SK-N-SH (cell line): ENCODE measurements at regions not wholly inside any gene's neighbourhood (a gene's known extent, or its start where the extent isn't known, plus 50 kb on each side); places are given as distances from the start of the nearest gene placed in this dataset.

Experiments
- CTCF ChIA-PET: fragments of 300-600, 350-600 bp; formaldehyde crosslinking; extraction: SDS; loops from one replicate; lab custom pipeline; 2021; lab: Yijun Ruan, JAX
- POLR2A ChIA-PET: fragments of 350-600 bp; sonication (Branson Sonifier 250); formaldehyde crosslinking; extraction: SDS; loops from one replicate; lab custom pipeline; 2020; ENCODE audit warnings: antibody characterized with exemption, inconsistent platforms; lab: Yijun Ruan, JAX
- DNase-seq: peaks from one replicate; pipeline ENCODE4 v3.0.0; 2012
- H2AFZ ChIP-seq: fragments of 200-600 bp; sonication (generic); 2 replicates; pipeline ENCODE4 v1.8.1; 2016; ENCODE audit warnings: antibody characterized with exemption, mild to moderate bottlenecking, low read depth
- H3F3A ChIP-seq: fragments of 200-600 bp; sonication (generic); replicated peaks from 2 replicates; pipeline ENCODE3; 2016; ENCODE audit warnings: antibody characterized with exemption, mild to moderate bottlenecking; ENCODE audit not compliant: insufficient read depth
- H3K27ac ChIP-seq, 2 experiments: fragments of 200-500 bp in 1 of 2; fragments of 200-600 bp in 1 of 2; sonication (Bioruptor generic) in 1 of 2; sonication (generic), shearing (Covaris generic) in 1 of 2; 2 replicates each; pipeline versions ENCODE4 v1.5.1 to v1.6.1; 2014 to 2016; ENCODE audit warnings: low read depth in 2 of 2, inconsistent platforms in 1 of 2, low read length in 1 of 2, mild to moderate bottlenecking in 1 of 2, mixed read lengths in 1 of 2
- H3K27me3 ChIP-seq: fragments of 200-600 bp; sonication (generic), shearing (Covaris generic); 2 replicates; pipeline ENCODE4 v1.6.1; 2016; ENCODE audit warnings: mixed run types; ENCODE audit not compliant: insufficient read depth
- H3K36me3 ChIP-seq, 2 experiments: fragments of 200-500 bp in 1 of 2; fragments of 200-600 bp in 1 of 2; sonication (Bioruptor generic) in 1 of 2; sonication (generic) in 1 of 2; replicated peaks in 1 of 2; 2 replicates each; pipeline versions ENCODE3 to v1.5.1; 2014 to 2016; ENCODE audit warnings: low read length in 1 of 2, mild to moderate bottlenecking in 1 of 2; ENCODE audit not compliant: insufficient read depth in 2 of 2, control insufficient read depth in 1 of 2
- H3K4me1 ChIP-seq, 2 experiments: fragments of 200-500 bp in 1 of 2; fragments of 200-600 bp in 1 of 2; sonication (Bioruptor generic) in 1 of 2; sonication (generic), shearing (Covaris generic) in 1 of 2; 2 replicates each; pipeline versions ENCODE4 v1.5.1 to v1.6.1; 2014 to 2016; ENCODE audit warnings: low read depth in 1 of 2, low read length in 1 of 2, mixed run types in 1 of 2; ENCODE audit not compliant: insufficient read depth in 2 of 2, control insufficient read depth in 1 of 2
- H3K4me2 ChIP-seq: fragments of 200-600 bp; sonication (generic), shearing (Covaris generic); 2 replicates; pipeline ENCODE4 v1.6.1; 2017; ENCODE audit warnings: mixed run types
- H3K4me3 ChIP-seq, 2 experiments: fragments of 200-500 bp in 1 of 2; fragments of 200-600 bp in 1 of 2; sonication (Bioruptor generic) in 1 of 2; sonication (generic), shearing (Covaris generic) in 1 of 2; 2 replicates each; pipeline versions ENCODE4 v1.5.1 to v1.8.1; 2014 to 2016; ENCODE audit warnings: low read depth in 2 of 2, inconsistent platforms in 1 of 2, low read length in 1 of 2, mild to moderate bottlenecking in 1 of 2, mixed read lengths in 1 of 2, moderate library complexity in 1 of 2
- H3K79me2 ChIP-seq: fragments of 200-600 bp; sonication (generic); 2 replicates; pipeline ENCODE4 v1.8.1; 2017; ENCODE audit warnings: mild to moderate bottlenecking; ENCODE audit not compliant: insufficient read depth
- H3K9ac ChIP-seq: fragments of 200-600 bp; sonication (generic); 2 replicates; pipeline ENCODE4 v1.6.1; 2017; ENCODE audit warnings: mixed run types
- H3K9me2 ChIP-seq: fragments of 200-600 bp; sonication (generic); 2 replicates; pipeline ENCODE4 v1.6.1; 2017; ENCODE audit warnings: mixed run types
- H3K9me3 ChIP-seq: fragments of 200-600 bp; sonication (generic); 2 replicates; pipeline ENCODE4 v1.6.1; 2017; ENCODE audit warnings: mixed run types, mild to moderate bottlenecking, moderate library complexity
- H4K20me1 ChIP-seq: fragments of 200-600 bp; sonication (generic); 2 replicates; pipeline ENCODE4 v1.6.1; 2017; ENCODE audit warnings: mild to moderate bottlenecking, mixed run types; ENCODE audit not compliant: insufficient read depth
- CHD2 ChIP-seq: fragments of 150-350 bp; IDR thresholded peaks from 2 replicates; pipeline ENCODE4 v1.6.1; 2018; ENCODE audit warnings: low read length; ENCODE audit not compliant: partially characterized antibody
- EZH2phosphoT487 ChIP-seq: fragments of 200-600 bp; sonication (generic); IDR thresholded peaks from 2 replicates; pipeline ENCODE4 v1.6.1; 2017; ENCODE audit warnings: low read depth, mixed run types, mild to moderate bottlenecking, antibody characterized with exemption, moderate library complexity, borderline replicate concordance
- FOXM1 ChIP-seq: IDR thresholded peaks from 2 replicates; pipeline ENCODE4 v1.4.0; 2012; ENCODE audit warnings: low read depth, mild to moderate bottlenecking
- GATA2 ChIP-seq: sonication (generic); formaldehyde crosslinking; IDR thresholded peaks from 2 replicates; pipeline ENCODE4 v1.5.0; 2020; ENCODE audit warnings: mild to moderate bottlenecking, missing genetic modification reagents
- MEF2A ChIP-seq: IDR thresholded peaks from 2 replicates; pipeline ENCODE4 v1.4.0; 2012; ENCODE audit warnings: low read depth, borderline replicate concordance
- MXI1 ChIP-seq: IDR thresholded peaks from 2 replicates; pipeline ENCODE4 v1.6.1; 2012; ENCODE audit warnings: mild to moderate bottlenecking, low read depth, low read length, improper control_type of control experiment
- POLR2AphosphoS5 ChIP-seq: IDR thresholded peaks from 2 replicates; pipeline ENCODE4 v1.6.1; 2012; ENCODE audit warnings: low read depth, low read length
- RAD21 ChIP-seq: IDR thresholded peaks from 2 replicates; pipeline ENCODE4 v1.6.1; 2012; ENCODE audit warnings: mild to moderate bottlenecking, low read length
- RXRA ChIP-seq: IDR thresholded peaks from 2 replicates; pipeline ENCODE4 v1.4.0; 2012; ENCODE audit warnings: low read depth, mild to moderate bottlenecking, borderline replicate concordance
- SIN3A ChIP-seq: IDR thresholded peaks from 2 replicates; pipeline ENCODE4 v1.6.1; 2012; ENCODE audit warnings: low read depth, mild to moderate bottlenecking, low read length, moderate library complexity, borderline replicate concordance
- TEAD4 ChIP-seq: IDR thresholded peaks from 2 replicates; pipeline ENCODE4 v1.4.0; 2012; ENCODE audit warnings: mild to moderate bottlenecking, borderline replicate concordance; ENCODE audit not compliant: insufficient read depth
- USF2 ChIP-seq: fragments of 150-350 bp; IDR thresholded peaks from 2 replicates; pipeline ENCODE4 v1.6.1; 2017; ENCODE audit warnings: antibody characterized with exemption, low read length, low read depth, borderline replicate concordance
- YY1 ChIP-seq: IDR thresholded peaks from 2 replicates; pipeline ENCODE4 v1.4.0; 2012; ENCODE audit warnings: low read depth, mild to moderate bottlenecking
- ZBTB33 ChIP-seq: IDR thresholded peaks from 2 replicates; pipeline ENCODE4 v1.4.0; 2012; ENCODE audit warnings: low read depth, borderline replicate concordance
- WGBS: methylation state at CpG from one replicate; pipeline ENCODE4 v1.1.6; 2017; ENCODE audit warnings: low lambda C conversion rate; 5-methylcytosine and 5-hydroxymethylcytosine counted together
- TF ChIP-seq, protein P1 (sequence below): fragments of 150-350 bp; IDR thresholded peaks from 2 replicates; pipeline ENCODE4 v1.6.1; 2016; ENCODE audit warnings: mild to moderate bottlenecking, low read depth, low read length
- TF ChIP-seq, protein P2 (sequence below): fragments of 200-600 bp; sonication (generic); IDR thresholded peaks from 2 replicates; pipeline ENCODE4 v1.6.1; 2017; ENCODE audit warnings: antibody characterized with exemption, mild to moderate bottlenecking, moderate library complexity

GRCh38 chr12:124385219-124385969 lies 90.5 kb downstream of the RFLNA start (continued):
- TF ChIP-seq EZH2phosphoT487 (no peak), SIN3A (peak; percentile 41; the same call in 1 of the 2 replicates), CHD2 (no peak), TEAD4 (peak; percentile 98), RAD21 (no peak)

DNA sequence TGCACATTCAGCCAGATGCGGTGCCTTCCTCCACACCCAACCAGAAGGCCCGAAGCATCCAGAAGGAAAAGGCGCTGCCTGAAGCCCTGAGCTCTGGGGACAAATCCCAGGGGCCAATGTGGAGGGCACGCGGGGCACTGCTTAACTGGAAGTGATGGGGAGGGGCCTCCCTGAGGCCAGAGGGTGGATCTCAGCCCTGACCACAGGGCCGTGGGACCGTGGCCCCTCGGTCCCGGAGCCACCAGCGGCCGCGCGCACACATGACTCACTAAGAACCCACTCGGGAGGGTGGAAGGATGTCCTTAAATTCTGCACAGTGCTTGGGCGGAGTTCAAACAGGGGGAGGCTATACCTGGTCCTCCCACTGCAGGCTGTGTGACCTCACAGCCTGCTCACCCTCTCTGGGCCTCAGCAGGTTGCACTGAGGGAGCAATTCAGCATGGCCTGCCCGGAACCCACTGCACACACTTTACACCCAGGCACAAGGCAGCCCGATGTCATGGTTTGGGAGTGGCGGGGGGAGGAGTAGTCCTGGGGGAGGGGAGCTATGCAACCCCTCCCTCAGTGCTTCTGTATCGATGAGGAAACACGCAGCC lies 89.5 kb downstream of the RFLNA start:
- H3K9me2 ChIP-seq = no peaks in the 10 kb centered on the region
- peaks cover 11% of the 10 kb centered on the region for H4K20me1 ChIP-seq
- TF ChIP-seq RXRA (no peak), FOXM1 (no peak), YY1 (no peak), MXI1 (no peak), POLR2AphosphoS5 (no peak), USF2 (no peak), ZBTB33 (no peak), MEF2A (no peak), GATA2 (CRISPR knock-in tag) (no peak)
- TF ChIP-seq, protein P1, sequence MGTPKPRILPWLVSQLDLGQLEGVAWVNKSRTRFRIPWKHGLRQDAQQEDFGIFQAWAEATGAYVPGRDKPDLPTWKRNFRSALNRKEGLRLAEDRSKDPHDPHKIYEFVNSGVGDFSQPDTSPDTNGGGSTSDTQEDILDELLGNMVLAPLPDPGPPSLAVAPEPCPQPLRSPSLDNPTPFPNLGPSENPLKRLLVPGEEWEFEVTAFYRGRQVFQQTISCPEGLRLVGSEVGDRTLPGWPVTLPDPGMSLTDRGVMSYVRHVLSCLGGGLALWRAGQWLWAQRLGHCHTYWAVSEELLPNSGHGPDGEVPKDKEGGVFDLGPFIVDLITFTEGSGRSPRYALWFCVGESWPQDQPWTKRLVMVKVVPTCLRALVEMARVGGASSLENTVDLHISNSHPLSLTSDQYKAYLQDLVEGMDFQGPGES = no peak
- TF ChIP-seq, protein P2, sequence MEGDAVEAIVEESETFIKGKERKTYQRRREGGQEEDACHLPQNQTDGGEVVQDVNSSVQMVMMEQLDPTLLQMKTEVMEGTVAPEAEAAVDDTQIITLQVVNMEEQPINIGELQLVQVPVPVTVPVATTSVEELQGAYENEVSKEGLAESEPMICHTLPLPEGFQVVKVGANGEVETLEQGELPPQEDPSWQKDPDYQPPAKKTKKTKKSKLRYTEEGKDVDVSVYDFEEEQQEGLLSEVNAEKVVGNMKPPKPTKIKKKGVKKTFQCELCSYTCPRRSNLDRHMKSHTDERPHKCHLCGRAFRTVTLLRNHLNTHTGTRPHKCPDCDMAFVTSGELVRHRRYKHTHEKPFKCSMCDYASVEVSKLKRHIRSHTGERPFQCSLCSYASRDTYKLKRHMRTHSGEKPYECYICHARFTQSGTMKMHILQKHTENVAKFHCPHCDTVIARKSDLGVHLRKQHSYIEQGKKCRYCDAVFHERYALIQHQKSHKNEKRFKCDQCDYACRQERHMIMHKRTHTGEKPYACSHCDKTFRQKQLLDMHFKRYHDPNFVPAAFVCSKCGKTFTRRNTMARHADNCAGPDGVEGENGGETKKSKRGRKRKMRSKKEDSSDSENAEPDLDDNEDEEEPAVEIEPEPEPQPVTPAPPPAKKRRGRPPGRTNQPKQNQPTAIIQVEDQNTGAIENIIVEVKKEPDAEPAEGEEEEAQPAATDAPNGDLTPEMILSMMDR = no peak
- DNase-seq = no peak
- peaks cover 51 to 52% of the 10 kb centered on the region in 2 experiments; a peak in 3 of 4 replicates for H3K4me1 ChIP-seq
- H3K36me3 ChIP-seq = peaks cover 32 to 38% of the 10 kb centered on the region in 2 experiments
- H3K9me3 ChIP-seq = no peaks in the 10 kb centered on the region
- peaks cover 51% of the 10 kb centered on the region for H3F3A ChIP-seq
- H3K27me3 ChIP-seq = no peaks in the 10 kb centered on the region
- peak overlapping the region; percentile 99 for H3K4me2 ChIP-seq
- H3K79me2 ChIP-seq = peaks cover 97% of the 10 kb centered on the region
- no peak overlapping the region for H3K4me3 ChIP-seq
- POLR2A ChIA-PET = no interaction called here
- peak overlapping the region; percentile 64 for H3K9ac ChIP-seq
- CTCF ChIA-PET = interaction anchor here (1.0 to 2.8 kb wide), 5 partner anchors 13 to 30 kb away, joined by 3 to 9 read pairs (median 4); no protein-coding TSS in a partner anchor
- peak overlapping the region; percentile 39 to 95; a peak in 3 of 4 replicates for H3K27ac ChIP-seq
- H2AFZ ChIP-seq = no peak overlapping the region
- 83% methylated on average over 12 of the region's 20 CpGs for WGBS
